AG09319 (cell line): ENCODE measurements at regions not wholly inside any gene's neighbourhood (a gene's known extent, or its start where the extent isn't known, plus 50 kb on each side); places are given as distances from the start of the nearest gene placed in this dataset.

ENCODE experiments used
- DNase-seq: peaks from one replicate; pipeline ENCODE4 v3.0.0-alpha.2; 2010; ENCODE audit warnings: low read depth; ENCODE audit errors: extremely low read depth
- CTCF ChIP-seq: IDR thresholded peaks from 2 replicates; pipeline ENCODE4 v1.5.1; 2011; ENCODE audit warnings: low read depth, mild to moderate bottlenecking, inconsistent platforms, low read length, moderate library complexity

- no peak for TF ChIP-seq CTCF
- no peak for DNase-seq
Measured at GRCh38 chr14:44035707-44036106, 471.4 kb downstream of the FSCB start.

GRCh38 chr14:44030831-44031383 is 476.2 kb downstream of the FSCB start:
- TF ChIP-seq CTCF: no peak
- no peak for DNase-seq

GRCh38 chr14:44029933-44030332 is 477.1 kb downstream of the FSCB start:
- TF ChIP-seq CTCF: no peak

GRCh38 chr14:44027397-44027796 is 479.7 kb downstream of the FSCB start:
- TF ChIP-seq CTCF: no peak
- DNase-seq: no peak

More at GRCh38 chr14:44029933-44030332, 477.1 kb downstream of the FSCB start:
- no peak for DNase-seq

GRCh38 chr14:44010595-44010994 is 496.5 kb downstream of the FSCB start:
- no peak for TF ChIP-seq CTCF
- DNase-seq: no peak

GRCh38 chr14:44010071-44010470 is 497.0 kb downstream of the FSCB start:
- TF ChIP-seq CTCF: no peak
- no peak for DNase-seq

- DNase-seq: no peak
- TF ChIP-seq CTCF: no peak
Measured at GRCh38 chr14:44009642-44010041, 497.4 kb downstream of the FSCB start.
